ENCODE measurements at regions not wholly inside any gene's neighbourhood (a gene's known extent, or its start where the extent isn't known, plus 50 kb on each side); places are given as distances from the start of the nearest gene placed in this dataset.

DNA sequence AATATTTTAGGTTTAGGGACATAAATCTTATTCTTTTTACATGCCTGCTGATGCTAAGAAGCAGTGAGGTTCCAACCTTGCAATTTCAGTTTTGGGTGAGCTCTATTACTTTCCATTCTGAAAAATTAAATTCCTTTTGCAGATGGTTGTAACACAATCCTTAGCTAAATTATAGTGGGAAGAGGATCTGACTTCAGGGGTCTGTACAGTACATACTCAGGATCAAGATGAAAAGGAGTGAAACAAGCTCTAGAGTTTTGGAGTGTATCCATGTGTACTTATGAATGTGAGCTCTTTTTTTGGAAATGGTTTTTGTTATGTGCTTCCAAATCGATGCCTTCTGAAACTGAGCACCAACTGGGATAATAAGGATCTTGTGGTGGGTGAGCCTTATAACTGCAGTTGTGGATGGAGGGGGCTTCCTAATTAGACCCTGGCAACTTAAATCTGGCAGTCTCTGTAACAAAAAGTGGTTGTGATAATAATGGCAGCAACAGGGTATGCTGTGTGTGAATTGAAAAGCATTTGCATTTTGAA is 218.8 kb upstream of the MAP3K7 start:
- no peaks in the 10 kb centered on the region for H3K27me3 ChIP-seq
- H3K4me1 ChIP-seq = no peaks in the 10 kb centered on the region
- ATAC-seq (no peak), DNase-seq (no peak)
- H3K36me3 ChIP-seq (replicated peaks in 1 of 2; ENCODE audit: insufficient read depth in 1 of 2, low read depth in 2 of 2) = no peaks in the 10 kb centered on the region
- intact Hi-C loops (cut with DNase I) = no loop called here
- no peaks in the 10 kb centered on the region for H3K9me3 ChIP-seq
- no peak overlapping the region for H3K27ac ChIP-seq
- 68 to 70% methylated on average over 1 of the region's 1 CpG for WGBS, 2 donors
- TF ChIP-seq, protein P1, sequence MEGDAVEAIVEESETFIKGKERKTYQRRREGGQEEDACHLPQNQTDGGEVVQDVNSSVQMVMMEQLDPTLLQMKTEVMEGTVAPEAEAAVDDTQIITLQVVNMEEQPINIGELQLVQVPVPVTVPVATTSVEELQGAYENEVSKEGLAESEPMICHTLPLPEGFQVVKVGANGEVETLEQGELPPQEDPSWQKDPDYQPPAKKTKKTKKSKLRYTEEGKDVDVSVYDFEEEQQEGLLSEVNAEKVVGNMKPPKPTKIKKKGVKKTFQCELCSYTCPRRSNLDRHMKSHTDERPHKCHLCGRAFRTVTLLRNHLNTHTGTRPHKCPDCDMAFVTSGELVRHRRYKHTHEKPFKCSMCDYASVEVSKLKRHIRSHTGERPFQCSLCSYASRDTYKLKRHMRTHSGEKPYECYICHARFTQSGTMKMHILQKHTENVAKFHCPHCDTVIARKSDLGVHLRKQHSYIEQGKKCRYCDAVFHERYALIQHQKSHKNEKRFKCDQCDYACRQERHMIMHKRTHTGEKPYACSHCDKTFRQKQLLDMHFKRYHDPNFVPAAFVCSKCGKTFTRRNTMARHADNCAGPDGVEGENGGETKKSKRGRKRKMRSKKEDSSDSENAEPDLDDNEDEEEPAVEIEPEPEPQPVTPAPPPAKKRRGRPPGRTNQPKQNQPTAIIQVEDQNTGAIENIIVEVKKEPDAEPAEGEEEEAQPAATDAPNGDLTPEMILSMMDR (IDR thresholded peaks at IDR 0.05) = no peak
- TF ChIP-seq POLR2A (IDR thresholded peaks at IDR 0.05) = no peak
- no peak overlapping the region for H3K4me3 ChIP-seq

DNA sequence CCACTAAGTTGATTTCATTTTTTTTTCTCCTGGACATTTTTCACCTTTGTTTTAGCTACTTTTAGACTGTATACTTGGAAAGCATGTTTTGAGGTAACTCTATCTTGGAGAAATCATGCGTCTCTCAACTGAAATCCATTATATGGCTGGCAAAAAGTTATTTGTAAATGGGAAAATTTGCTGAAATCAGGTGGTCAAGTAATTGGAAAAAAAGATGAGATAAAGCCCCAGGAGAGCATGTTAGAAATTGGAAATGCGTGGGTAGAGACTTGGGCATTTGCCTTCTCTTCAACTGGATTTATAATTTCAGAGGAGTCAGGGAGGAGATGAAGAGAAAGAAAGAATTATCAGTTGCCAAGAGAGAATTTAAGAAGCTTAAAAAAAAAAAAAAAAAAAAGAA is 217.1 kb upstream of the MAP3K7 start:
- no peak for ATAC-seq
- Histone ChIP-seq H3K9me3 (no peaks in the 10 kb centered on the region), H3K36me3 (replicated peaks in 1 of 2; ENCODE audit: insufficient read depth in 1 of 2, low read depth in 2 of 2) (no peaks in the 10 kb centered on the region), H3K27ac (no peak overlapping the region), H3K4me3 (no peak overlapping the region), H3K4me1 (no peaks in the 10 kb centered on the region), H3K27me3 (no peaks in the 10 kb centered on the region)
- intact Hi-C loops (cut with DNase I) = no loop called here
- no peak for DNase-seq
- WGBS, 2 donors = 73 to 74% methylated on average over 2 of the region's 2 CpGs
- TF ChIP-seq POLR2A (IDR thresholded peaks at IDR 0.05) = no peak
- TF ChIP-seq, protein P1 (IDR thresholded peaks at IDR 0.05) = no peak

DNA sequence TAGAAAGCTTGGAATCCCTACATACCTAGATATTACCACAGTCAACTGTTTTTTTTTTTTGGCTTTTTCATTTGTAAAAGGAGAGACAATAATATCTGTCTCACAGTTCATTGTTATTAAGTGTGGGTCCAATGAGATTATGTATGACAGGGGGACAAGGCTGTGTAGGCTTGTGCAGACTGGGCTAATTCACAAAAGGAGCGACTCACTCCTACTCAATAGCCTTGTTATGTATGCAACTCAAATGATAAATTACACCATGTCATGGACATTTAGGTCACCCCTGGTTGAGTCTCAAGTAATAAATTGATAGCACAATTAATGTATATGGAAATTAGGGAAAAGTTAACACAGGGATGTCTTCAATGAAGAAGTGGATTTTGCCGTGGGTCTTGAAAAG is 208.2 kb upstream of the MAP3K7 start:
- WGBS, 2 donors = 80 to 91% methylated on average over 2 of the region's 2 CpGs
- Histone ChIP-seq H3K4me3 (no peak overlapping the region), H3K9me3 (no peaks in the 10 kb centered on the region), H3K36me3 (replicated peaks in 1 of 2; ENCODE audit: insufficient read depth in 1 of 2, low read depth in 2 of 2) (no peaks in the 10 kb centered on the region), H3K4me1 (no peaks in the 10 kb centered on the region), H3K27me3 (no peaks in the 10 kb centered on the region), H3K27ac (no peak overlapping the region)
- no peak for ATAC-seq
- TF ChIP-seq, protein P1 (IDR thresholded peaks at IDR 0.05) = no peak
- no peak for TF ChIP-seq POLR2A (IDR thresholded peaks at IDR 0.05)
- DNase-seq = no peak
- intact Hi-C loops (cut with DNase I) = no loop called here

DNA sequence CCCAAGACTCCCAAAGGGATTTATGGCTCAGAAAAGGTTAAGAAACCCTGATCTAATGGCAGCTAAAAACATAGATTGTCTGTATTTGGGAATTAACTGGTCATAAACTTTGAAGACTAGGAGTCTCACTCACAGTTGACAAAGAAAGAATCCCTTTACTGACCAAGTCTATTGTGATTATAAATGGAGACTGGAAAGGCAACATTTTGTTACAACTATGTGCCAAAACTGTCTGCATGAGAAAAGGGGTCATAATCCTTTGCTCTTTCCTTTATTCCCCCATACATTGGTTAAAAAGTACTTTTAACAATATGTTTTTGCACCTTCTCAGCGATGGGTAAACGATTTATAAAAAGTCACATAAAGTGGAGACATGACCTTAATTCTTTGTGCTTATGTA is 206.9 kb upstream of the MAP3K7 start:
- no peak for TF ChIP-seq POLR2A (IDR thresholded peaks at IDR 0.05)
- TF ChIP-seq, protein P1 (IDR thresholded peaks at IDR 0.05) = no peak
- ATAC-seq (no peak), DNase-seq (no peak)
- H3K27me3 ChIP-seq = no peaks in the 10 kb centered on the region
- no peaks in the 10 kb centered on the region for H3K4me1 ChIP-seq
- no peaks in the 10 kb centered on the region for H3K36me3 ChIP-seq (replicated peaks in 1 of 2; ENCODE audit: insufficient read depth in 1 of 2, low read depth in 2 of 2)
- no peak overlapping the region for H3K27ac ChIP-seq
- H3K9me3 ChIP-seq = no peaks in the 10 kb centered on the region
- WGBS, 2 donors = 72 to 75% methylated on average over 2 of the region's 2 CpGs
- intact Hi-C loops (cut with DNase I) = no loop called here
- H3K4me3 ChIP-seq = no peak overlapping the region

DNA sequence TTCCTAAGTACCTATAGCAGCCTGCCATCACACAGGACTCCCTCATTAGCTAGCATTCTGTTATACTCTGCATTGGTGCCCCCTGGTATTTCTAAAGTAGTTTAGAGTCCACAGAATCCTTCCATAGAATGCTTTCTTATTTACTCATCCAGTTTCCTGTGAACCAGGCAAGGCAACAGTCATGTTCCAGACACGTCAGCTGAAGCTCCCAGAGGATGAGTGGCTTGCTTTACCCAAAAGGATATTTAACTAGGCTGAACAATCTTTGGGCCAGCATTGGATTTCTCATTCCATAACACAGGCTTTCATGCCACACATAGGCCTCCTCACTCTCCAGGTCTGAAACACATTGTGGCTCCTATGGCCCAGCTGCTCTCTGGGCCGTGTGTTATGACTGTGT is 203.8 kb upstream of the MAP3K7 start:
- 63 to 64% methylated on average over 2 of the region's 2 CpGs for WGBS, 2 donors
- H3K4me3 ChIP-seq = no peak overlapping the region
- no peaks in the 10 kb centered on the region for H3K27me3 ChIP-seq
- intact Hi-C loops (cut with DNase I) = no loop called here
- ATAC-seq = peak; percentile 30
- no peak overlapping the region for H3K27ac ChIP-seq
- no peaks in the 10 kb centered on the region for H3K36me3 ChIP-seq (replicated peaks in 1 of 2; ENCODE audit: insufficient read depth in 1 of 2, low read depth in 2 of 2)
- no peak for DNase-seq
- H3K4me1 ChIP-seq = no peaks in the 10 kb centered on the region
- H3K9me3 ChIP-seq = no peaks in the 10 kb centered on the region
- TF ChIP-seq, protein P1 (IDR thresholded peaks at IDR 0.05) = no peak

Measured in body of pancreas (tissue), 4 donors.